Activated T-cell treated with anti-CD3 and anti-CD28 coated beads, Interleukin-2, amount 50 U/mL, for 72 hours (primary cell): ENCODE measurements at regions not wholly inside any gene's neighbourhood (a gene's known extent, or its start where the extent isn't known, plus 50 kb on each side); places are given as distances from the start of the nearest gene placed in this dataset.
"Not testable (repeated sequence)": the region's sequence is repeated elsewhere in the genome, so short reads cannot be mapped to it uniquely, and the experiment has no call there.

ENCODE experiments used
- ATAC-seq, 2 donors: fragments of 150-1000 bp; cut with Tn5 transposase; replicated peaks in 1 of 2; 2 replicates each; pipeline ENCODE4 v1.10.0; 2021; ENCODE audit warnings: moderate library complexity in 2 of 2, mild to moderate bottlenecking in 1 of 2
- DNase-seq, 2 donors: peaks; one replicate each; pipeline ENCODE4 v3.0.0; 2021 to 2022; ENCODE audit warnings: mixed read lengths in 1 of 2
- H3K27ac Mint-ChIP-seq: one replicate; pipeline ENCODE4 v1.8.0; 2022; ENCODE audit warnings: mild to moderate bottlenecking, moderate library complexity, mixed read lengths
- H3K27me3 Mint-ChIP-seq: one replicate; pipeline ENCODE4 v1.8.0; 2022; ENCODE audit warnings: low read depth, mixed read lengths
- H3K36me3 Mint-ChIP-seq, 2 donors: one replicate each; pipeline ENCODE4 v1.8.0; 2022; ENCODE audit warnings: mixed read lengths in 2 of 2, mild to moderate bottlenecking in 1 of 2; ENCODE audit not compliant: insufficient read depth in 2 of 2
- H3K4me1 Mint-ChIP-seq: one replicate; pipeline ENCODE4 v1.8.0; 2022; ENCODE audit warnings: low read depth, mixed read lengths
- H3K4me3 Mint-ChIP-seq, 2 donors: one replicate each; pipeline ENCODE4 v1.8.0; 2022; ENCODE audit warnings: mild to moderate bottlenecking in 2 of 2, mixed read lengths in 2 of 2, moderate library complexity in 2 of 2
- H3K9me3 Mint-ChIP-seq, 2 donors: one replicate each; pipeline ENCODE4 v1.8.0; 2022; ENCODE audit warnings: mixed read lengths in 2 of 2

DNA sequence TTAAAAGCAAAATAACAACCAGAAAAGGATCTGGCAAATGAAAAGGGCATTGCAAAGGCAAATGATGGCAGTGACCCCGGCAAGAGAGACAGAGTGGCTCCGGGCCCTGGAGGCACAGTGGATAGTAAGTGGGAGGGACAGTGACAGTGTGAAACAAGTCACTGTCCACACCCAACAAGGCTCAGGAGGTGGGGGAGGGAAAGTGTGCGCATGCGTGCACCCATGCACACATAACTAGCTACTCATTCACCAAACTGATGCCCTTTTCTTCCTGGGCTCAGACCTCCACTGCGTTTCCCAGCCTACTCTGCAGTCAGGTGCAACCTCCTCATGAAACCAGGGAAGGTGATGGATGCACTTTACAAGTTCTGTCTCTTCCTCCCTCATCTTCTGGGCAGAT lies 108.4 kb downstream of the SHANK2 start:
- Mint-ChIP-seq H3K4me1 (no peaks in the 10 kb centered on the region), H3K4me3 (no peak overlapping the region)

DNA sequence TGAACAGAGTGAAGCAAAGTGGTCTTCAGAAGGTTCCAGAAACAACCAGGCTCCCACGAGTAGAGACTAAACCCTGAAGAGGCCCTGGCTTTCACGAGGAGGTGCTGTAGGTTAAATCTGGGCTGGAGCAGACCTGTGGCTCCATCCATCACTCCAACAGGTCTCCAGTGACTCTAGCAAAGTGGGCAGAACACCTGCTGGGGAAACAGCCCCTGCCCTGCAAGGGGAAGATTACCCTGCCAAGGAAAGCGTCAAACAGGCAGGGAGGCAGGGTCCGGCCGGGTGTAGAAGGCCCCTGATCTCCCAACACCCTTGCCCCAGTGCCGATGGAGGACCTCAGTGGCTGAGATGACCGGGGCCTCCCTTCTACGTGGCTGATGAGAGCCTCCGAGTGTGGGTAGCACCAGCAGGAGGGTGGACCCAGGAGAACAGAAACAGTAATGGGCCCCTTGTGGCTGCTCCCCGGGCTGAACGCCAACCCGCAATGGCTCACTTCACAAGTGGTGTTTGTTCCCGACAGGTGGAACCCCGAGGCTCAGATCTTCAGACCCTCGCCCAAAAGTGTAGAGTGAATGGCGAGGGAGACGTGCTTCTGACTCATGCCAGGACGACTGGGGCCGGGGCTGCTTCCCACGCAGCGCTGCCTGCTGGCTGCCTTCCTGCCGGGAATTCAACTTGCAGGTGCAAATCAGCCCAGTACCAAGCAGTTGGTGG lies 112.0 kb downstream of the SHANK2 start:
- Mint-ChIP-seq H3K4me1 (no peaks in the 10 kb centered on the region), H3K9me3 (no peaks in the 10 kb centered on the region), H3K36me3 (no peaks in the 10 kb centered on the region), H3K27ac (no peak overlapping the region), H3K4me3 (no peak overlapping the region), H3K27me3 (no peaks in the 10 kb centered on the region)
- ATAC-seq = no peak
- DNase-seq = no peak

More for the DNA sequence above, 108.4 kb downstream of the SHANK2 start:
- no peaks in the 10 kb centered on the region for H3K27me3 Mint-ChIP-seq
- no peak overlapping the region for H3K27ac Mint-ChIP-seq
- DNase-seq (no peak), ATAC-seq (no peak)
- H3K9me3 Mint-ChIP-seq = no peaks in the 10 kb centered on the region
- no peaks in the 10 kb centered on the region for H3K36me3 Mint-ChIP-seq

DNA sequence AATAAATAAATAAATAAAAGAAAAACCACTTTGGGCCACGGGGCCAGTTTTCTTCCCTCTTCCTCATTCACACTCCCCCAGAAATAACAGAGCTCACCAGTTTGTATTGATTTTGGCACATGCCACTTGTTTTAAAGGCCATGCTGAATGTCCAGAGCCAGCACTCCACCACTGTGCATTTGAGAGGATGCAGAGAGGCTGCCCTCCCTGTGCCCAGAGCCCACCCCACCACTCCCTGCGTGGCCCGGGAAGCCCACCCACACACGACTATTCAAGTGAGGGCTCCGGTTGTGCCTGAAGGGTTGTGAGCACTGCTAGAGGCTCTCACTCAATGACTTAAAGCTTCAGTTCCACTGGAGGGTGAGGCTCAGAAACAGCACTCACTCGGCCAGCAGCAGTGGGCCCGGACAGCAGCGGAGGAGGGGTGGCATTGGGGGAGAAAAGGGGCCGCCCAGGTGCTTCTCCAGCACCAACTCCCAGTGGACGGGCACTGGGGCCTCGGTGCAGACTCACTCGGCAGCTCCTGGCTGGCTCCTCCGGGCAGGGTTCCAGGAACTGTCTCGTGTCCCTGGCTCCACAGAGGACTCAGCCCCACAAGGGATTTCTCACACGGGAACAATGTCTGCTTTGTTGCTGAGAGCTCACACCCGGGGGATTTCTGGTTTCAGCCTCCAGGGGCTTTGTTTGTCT lies 112.7 kb downstream of the SHANK2 start:
- H3K27ac Mint-ChIP-seq = no peak overlapping the region
- no peaks in the 10 kb centered on the region for H3K9me3 Mint-ChIP-seq
- H3K27me3 Mint-ChIP-seq = no peaks in the 10 kb centered on the region
- ATAC-seq (no peak), DNase-seq (no peak)
- H3K36me3 Mint-ChIP-seq = no peaks in the 10 kb centered on the region
- no peaks in the 10 kb centered on the region for H3K4me1 Mint-ChIP-seq
- no peak overlapping the region for H3K4me3 Mint-ChIP-seq

DNA sequence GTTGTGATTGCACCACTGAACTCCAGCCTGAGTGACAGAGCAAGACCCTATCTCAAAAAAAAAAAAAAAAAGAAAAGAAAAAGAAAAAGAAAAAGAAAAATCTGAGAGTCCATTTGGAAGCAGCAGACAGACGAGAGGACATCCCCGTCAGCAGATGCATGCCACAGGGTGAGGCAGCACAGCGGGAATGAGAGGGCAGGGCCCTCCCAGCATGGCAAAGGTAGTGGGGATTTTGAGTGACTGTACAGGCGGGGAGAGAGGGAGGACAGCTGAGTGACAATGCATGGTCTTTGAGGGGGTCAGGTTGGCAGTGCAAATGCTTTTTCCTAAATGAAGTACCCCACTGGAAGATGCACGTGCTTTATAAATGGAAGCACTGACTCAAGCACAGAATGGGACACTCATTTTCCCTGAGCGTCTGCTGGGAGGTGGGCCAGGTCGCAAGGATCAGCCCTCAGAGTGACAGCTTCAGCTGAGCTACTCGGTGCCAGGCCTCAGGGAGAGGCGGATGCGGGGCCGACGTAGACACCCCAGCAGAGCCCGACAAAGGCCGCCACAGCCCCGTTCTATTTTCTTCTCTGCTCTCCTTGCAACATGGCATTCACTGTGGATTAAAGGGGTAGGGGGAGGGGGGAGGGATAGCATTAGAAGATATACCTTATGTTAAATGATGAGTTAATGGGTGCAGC lies 113.5 kb downstream of the SHANK2 start:
- H3K36me3 Mint-ChIP-seq = no peaks in the 10 kb centered on the region
- no peaks in the 10 kb centered on the region for H3K27me3 Mint-ChIP-seq
- no peak for ATAC-seq

DNA sequence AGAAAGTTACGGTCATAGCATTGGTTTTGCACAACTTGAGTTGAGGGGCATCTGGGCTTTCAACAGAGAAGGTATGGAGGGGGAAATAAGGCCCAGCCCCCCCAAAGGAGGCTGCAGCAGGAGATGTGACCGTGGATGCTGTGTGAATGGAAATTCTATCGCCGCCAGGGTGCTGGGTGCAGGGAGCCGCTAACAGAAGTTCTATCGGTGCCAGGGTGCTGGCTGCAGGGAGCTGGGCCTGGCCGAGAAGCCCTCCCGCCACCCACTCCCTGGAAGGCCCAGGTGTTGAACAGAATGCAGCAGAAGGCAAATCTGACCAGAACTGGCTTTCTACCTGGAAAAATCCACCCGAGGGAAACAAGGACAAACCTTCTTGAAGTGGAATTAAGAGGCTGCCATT lies 115.0 kb downstream of the SHANK2 start:
- no peaks in the 10 kb centered on the region for H3K4me1 Mint-ChIP-seq
- no peaks in the 10 kb centered on the region for H3K36me3 Mint-ChIP-seq
- H3K4me3 Mint-ChIP-seq = no peak overlapping the region
- ATAC-seq (no peak), DNase-seq (no peak)
- H3K27me3 Mint-ChIP-seq = no peaks in the 10 kb centered on the region
- H3K9me3 Mint-ChIP-seq = no peaks in the 10 kb centered on the region
- H3K27ac Mint-ChIP-seq = no peak overlapping the region

More for the DNA sequence above, 113.5 kb downstream of the SHANK2 start:
- no peak overlapping the region for H3K27ac Mint-ChIP-seq
- no peaks in the 10 kb centered on the region for H3K9me3 Mint-ChIP-seq
- H3K4me1 Mint-ChIP-seq = no peaks in the 10 kb centered on the region
- no peak overlapping the region for H3K4me3 Mint-ChIP-seq
- DNase-seq = no peak

DNA sequence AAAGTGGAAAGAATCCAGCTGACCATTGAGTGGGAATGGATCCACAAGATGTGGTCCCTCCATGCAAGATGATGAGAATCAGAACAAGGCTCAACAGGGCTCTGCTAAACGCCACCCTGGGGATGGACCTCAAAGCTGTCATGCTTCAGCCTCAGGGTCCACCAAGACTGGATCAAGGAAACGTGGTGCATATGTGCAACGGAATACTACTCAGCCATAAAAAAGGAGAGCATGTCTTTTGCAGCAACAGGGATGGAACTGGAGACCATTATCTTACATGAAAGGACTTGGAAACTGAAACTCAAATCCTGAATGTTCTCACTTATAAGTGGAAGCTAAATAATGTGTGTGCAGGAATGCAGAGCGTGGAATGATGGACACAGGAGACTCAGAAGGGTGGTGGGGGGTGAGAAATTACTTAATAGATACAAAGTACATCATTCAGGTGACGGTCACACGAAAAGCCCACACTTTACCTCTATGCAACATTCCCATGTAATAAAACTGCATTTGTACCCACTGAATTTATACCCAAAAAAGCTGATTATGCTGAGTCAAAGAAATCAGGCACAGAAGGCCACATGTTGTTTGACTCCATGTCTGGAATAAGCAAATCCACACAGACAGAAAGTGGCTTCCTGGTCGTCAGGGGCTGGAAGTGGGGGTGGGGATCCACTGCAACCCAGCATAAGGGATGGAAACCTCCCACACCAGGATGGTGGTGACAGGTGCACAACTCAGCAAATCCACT lies 116.1 kb downstream of the SHANK2 start:
- no peaks in the 10 kb centered on the region for H3K9me3 Mint-ChIP-seq
- no peaks in the 10 kb centered on the region for H3K36me3 Mint-ChIP-seq
- no peak overlapping the region for H3K4me3 Mint-ChIP-seq
- H3K27me3 Mint-ChIP-seq = no peaks in the 10 kb centered on the region
- no peak for DNase-seq
- no peak overlapping the region for H3K27ac Mint-ChIP-seq
- ATAC-seq = no peak
- no peaks in the 10 kb centered on the region for H3K4me1 Mint-ChIP-seq

DNA sequence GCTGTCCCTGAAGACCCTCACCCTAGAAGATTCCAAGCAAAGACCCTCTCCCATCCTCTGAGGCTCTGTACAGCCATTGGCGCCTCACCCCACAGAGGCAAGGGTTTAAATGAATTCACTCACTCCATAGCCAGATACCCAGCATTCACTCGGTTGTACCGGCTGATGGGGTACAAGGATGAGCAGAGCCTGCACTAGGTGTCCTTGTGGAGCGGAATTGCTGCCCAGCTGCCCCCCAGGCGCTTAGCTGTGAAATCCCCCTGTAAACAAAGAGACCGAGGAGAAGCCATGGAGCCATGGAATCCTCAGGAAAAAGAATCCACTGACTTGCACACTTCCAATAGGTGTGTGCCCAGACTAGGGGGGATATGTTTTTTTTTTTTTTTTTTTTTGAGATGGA lies 117.3 kb downstream of the SHANK2 start:
- ATAC-seq (no peak), DNase-seq (no peak)
- Mint-ChIP-seq H3K36me3 (no peaks in the 10 kb centered on the region), H3K27me3 (no peaks in the 10 kb centered on the region), H3K9me3 (no peaks in the 10 kb centered on the region), H3K4me1 (no peaks in the 10 kb centered on the region), H3K4me3 (no peak overlapping the region), H3K27ac (no peak overlapping the region)

DNA sequence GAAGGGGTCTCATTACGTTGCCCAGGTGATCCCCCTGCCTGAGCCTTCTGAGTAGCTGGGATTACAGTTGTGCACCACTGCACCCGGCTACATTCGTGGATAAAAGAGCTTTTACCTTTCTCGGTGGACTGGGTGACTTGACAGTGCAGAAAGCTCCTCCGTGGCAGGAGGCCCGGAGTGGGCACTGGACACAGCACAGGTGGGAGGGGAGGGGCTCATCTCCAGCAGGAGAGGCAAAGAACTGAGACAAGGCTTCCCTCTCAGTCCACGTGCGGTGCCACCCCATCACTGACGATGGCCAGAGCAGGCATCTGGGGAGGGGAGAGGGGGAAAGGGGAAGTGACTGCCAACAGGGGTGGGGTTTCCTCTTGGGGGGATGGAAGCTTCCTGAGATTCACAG lies 118.4 kb downstream of the SHANK2 start:
- Mint-ChIP-seq H3K4me3 (no peak overlapping the region), H3K27ac (no peak overlapping the region), H3K36me3 (no peaks in the 10 kb centered on the region), H3K27me3 (no peaks in the 10 kb centered on the region), H3K4me1 (no peaks in the 10 kb centered on the region), H3K9me3 (no peaks in the 10 kb centered on the region)
- DNase-seq (no peak), ATAC-seq (no peak)

DNA sequence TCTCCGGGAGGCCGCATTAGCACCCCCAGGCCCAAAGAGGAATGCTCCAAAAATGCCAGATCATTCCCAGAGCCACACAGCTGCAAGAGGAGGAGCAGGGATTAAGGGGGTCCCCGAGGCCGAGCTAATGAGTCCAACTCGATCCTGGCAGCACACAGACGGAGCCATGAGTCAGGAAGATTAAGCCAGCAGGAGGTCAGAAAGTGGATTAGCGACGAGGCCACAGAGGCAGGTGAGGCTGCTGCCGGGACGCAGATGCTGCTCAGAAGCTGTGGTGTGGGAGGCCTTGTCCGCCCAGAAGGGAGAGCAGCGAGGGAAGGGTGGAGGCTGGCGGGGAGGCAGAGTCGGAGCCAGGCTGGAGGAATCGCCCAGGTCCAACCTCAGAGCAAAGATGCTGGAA lies 120.5 kb downstream of the SHANK2 start:
- Mint-ChIP-seq H3K9me3 (no peaks in the 10 kb centered on the region), H3K27me3 (no peaks in the 10 kb centered on the region), H3K27ac (no peak overlapping the region), H3K4me1 (no peaks in the 10 kb centered on the region), H3K4me3 (no peak overlapping the region), H3K36me3 (no peaks in the 10 kb centered on the region)
- DNase-seq (no peak), ATAC-seq (no peak)

DNA sequence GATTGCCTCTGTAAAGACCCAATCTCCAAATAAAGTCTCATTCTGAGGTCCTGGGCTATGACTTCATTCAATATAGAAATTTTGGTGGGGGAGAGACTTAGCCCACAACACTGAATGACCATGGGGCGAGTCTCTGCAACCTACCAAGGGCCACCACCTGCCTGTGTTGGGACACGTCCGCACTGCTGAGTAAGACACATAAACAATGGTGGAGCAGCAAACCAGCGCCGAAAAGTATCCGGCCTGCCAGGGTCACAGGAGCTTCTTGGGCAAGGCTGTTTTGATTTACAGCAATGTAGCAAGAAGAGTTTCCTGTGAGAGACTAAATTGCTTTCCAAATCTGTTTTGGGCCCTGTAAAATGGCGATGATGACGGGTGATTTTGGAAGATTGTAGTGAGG lies 122.3 kb downstream of the SHANK2 start:
- H3K36me3 Mint-ChIP-seq = no peaks in the 10 kb centered on the region
- H3K27me3 Mint-ChIP-seq = no peaks in the 10 kb centered on the region
- no peak overlapping the region for H3K27ac Mint-ChIP-seq
- H3K4me1 Mint-ChIP-seq = no peaks in the 10 kb centered on the region
- no peak for DNase-seq
- no peak for ATAC-seq
- H3K9me3 Mint-ChIP-seq = no peaks in the 10 kb centered on the region
- no peak overlapping the region for H3K4me3 Mint-ChIP-seq

DNA sequence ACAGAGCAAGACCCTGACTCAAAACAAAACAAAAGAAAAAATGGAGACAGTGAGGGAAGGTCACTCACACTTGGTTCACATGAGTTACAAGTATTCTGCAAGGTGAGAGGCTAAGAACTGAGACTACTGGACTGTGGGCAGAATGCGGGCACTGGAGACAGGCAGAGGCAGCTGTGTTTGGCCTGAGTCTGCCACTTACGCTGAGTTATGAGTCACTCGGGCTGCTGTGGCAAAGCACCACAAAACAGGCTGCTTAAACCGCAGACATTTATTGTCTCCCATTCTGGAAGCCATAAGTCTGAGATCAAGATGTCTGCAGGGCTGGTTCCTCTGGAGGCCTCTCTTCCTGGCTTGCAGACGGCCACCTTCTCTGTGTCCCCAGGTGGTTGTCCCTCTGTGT lies 122.8 kb downstream of the SHANK2 start:
- no peak overlapping the region for H3K4me3 Mint-ChIP-seq
- ATAC-seq = no peak
- no peaks in the 10 kb centered on the region for H3K36me3 Mint-ChIP-seq

DNA sequence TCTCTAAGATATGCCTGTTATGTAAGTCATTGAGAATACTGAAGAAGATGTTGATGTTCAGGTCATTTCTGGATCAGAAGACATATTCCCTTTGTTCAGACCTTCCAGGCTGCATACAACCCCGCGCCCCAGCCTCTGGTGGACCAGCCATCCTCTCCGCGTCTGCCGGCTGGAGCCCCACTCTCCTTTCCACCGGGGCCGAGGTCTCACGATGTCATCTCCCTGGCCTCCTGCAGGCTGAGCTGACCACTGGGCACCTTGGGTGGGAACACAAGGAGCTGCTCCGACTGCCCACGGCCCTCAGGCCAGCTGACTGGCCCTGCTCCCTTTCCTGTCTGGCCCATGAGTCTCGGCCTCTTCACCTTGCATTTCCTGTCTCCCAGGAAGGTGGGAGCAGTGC lies 124.6 kb downstream of the SHANK2 start:
- ATAC-seq (no peak), DNase-seq (no peak)
- Mint-ChIP-seq H3K9me3 (peaks cover 4 to 5% of the 10 kb centered on the region in 2 donors), H3K36me3 (peaks cover 0 to 3% of the 10 kb centered on the region in 2 donors), H3K4me1 (no peaks in the 10 kb centered on the region), H3K4me3 (no peak overlapping the region), H3K27me3 (no peaks in the 10 kb centered on the region), H3K27ac (no peak overlapping the region)

More for the DNA sequence above, 122.8 kb downstream of the SHANK2 start:
- H3K9me3 Mint-ChIP-seq = no peaks in the 10 kb centered on the region
- no peaks in the 10 kb centered on the region for H3K27me3 Mint-ChIP-seq
- no peak for DNase-seq
- no peak overlapping the region for H3K27ac Mint-ChIP-seq
- no peaks in the 10 kb centered on the region for H3K4me1 Mint-ChIP-seq

DNA sequence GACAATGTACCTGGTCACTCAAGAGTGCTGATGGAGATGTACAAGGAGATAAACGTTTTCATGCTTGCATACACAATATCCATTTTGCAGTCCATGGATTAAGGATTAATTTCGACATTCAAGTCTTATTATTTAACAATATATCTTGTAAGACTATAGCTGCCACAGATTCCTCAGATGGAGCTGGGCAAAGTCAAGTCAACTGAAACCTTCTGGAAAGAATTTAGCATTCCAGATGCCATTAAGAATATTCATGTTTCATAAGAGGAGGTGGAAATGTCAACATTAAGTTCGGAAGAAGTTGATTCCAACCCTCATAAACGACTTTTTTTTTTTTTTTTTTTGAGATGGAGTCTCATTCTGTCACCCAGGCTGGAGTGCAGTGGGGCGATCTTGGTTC lies 126.0 kb downstream of the SHANK2 start:
- not testable (repeated sequence) for H3K36me3 Mint-ChIP-seq, H3K4me3 Mint-ChIP-seq, DNase-seq, H3K27ac Mint-ChIP-seq, ATAC-seq, H3K4me1 Mint-ChIP-seq, H3K27me3 Mint-ChIP-seq, H3K9me3 Mint-ChIP-seq
